Sigmoid colon (tissue), 6 donors: ENCODE measurements at regions not wholly inside any gene's neighbourhood (a gene's known extent, or its start where the extent isn't known, plus 50 kb on each side); places are given as distances from the start of the nearest gene placed in this dataset.

ENCODE experiments used
- DNase-seq: peaks from one replicate; pipeline ENCODE4 v3.0.0-alpha.2; 2019
- H3K27ac ChIP-seq, 4 donors: fragments of 200-600 bp; sonication (generic); one replicate each; pipeline ENCODE4 v1.5.1; 2016 to 2019; ENCODE audit warnings: mild to moderate bottlenecking in 1 of 4
- H3K27me3 ChIP-seq, 3 donors: fragments of 200-600 bp; sonication (generic); one replicate each; pipeline ENCODE4 v1.5.1; 2019; ENCODE audit warnings: mild to moderate bottlenecking in 1 of 3
- H3K36me3 ChIP-seq, 4 donors: fragments of 200-600 bp; sonication (generic); one replicate each; pipeline ENCODE4 v1.5.1; 2016 to 2019
- H3K4me1 ChIP-seq, 4 donors: fragments of 200-600 bp; sonication (generic); one replicate each; pipeline ENCODE4 v1.5.1; 2017 to 2019
- H3K4me3 ChIP-seq, 4 donors: fragments of 200-600 bp; sonication (generic); one replicate each; pipeline ENCODE4 v1.5.1; 2017 to 2019; ENCODE audit warnings: mild to moderate bottlenecking in 2 of 4, moderate library complexity in 1 of 4
- H3K9me3 ChIP-seq, 4 donors: fragments of 200-600 bp in 3 of 4; sonication (generic) in 3 of 4; one replicate each; pipeline versions ENCODE4 v1.5.1 to v1.6.1; 2013 to 2019
- CTCF ChIP-seq, 4 experiments: fragments of 450-650 bp in 3 of 4; fragments of 200-600 bp in 1 of 4; IDR thresholded peaks; one replicate each; pipeline ENCODE4 v1.5.1; 2016 to 2019; ENCODE audit warnings: antibody characterized with exemption in 4 of 4, mild to moderate bottlenecking in 3 of 4, moderate library complexity in 2 of 4
- EP300 ChIP-seq, 4 donors: sonication (generic); formaldehyde crosslinking; IDR thresholded peaks; one replicate each; pipeline ENCODE4 v1.6.1; 2017; ENCODE audit warnings: antibody characterized with exemption in 4 of 4
- POLR2A ChIP-seq, 2 donors: fragments of 450-650 bp; IDR thresholded peaks; one replicate each; pipeline ENCODE4 v1.6.1; 2016; ENCODE audit warnings: antibody characterized with exemption in 2 of 2, mild to moderate bottlenecking in 2 of 2, moderate library complexity in 2 of 2
- POLR2AphosphoS5 ChIP-seq, 4 donors: sonication (generic); formaldehyde crosslinking; IDR thresholded peaks; one replicate each; pipeline ENCODE4 v1.6.1; 2017; ENCODE audit warnings: antibody characterized with exemption in 4 of 4
- WGBS, 2 donors: extraction: QIAGEN DNeasy Blood & Tissue Kit; methylation state at CpG; one replicate each; pipeline ENCODE4 v1.1.7; 2013; 5-methylcytosine and 5-hydroxymethylcytosine counted together
- intact Hi-C: fragments of 100-400 bp; cut with DNase I; formaldehyde crosslinking; loops from one replicate; pipeline ENCODE4 v1.15.1; 2023
- donor health status: healthy with polysubstance abuse.
- donor health status: healthy.

- TF ChIP-seq CTCF (IDR thresholded peaks at IDR 0.05) (no peak), EP300 (IDR thresholded peaks at IDR 0.05) (no peak), POLR2AphosphoS5 (IDR thresholded peaks at IDR 0.05) (no peak), POLR2A (IDR thresholded peaks at IDR 0.05) (no peak)
- H3K9me3 ChIP-seq: no peaks in the 10 kb centered on the region
- no peak overlapping the region for H3K4me3 ChIP-seq
- no peaks in the 10 kb centered on the region for H3K4me1 ChIP-seq
- H3K36me3 ChIP-seq: no peaks in the 10 kb centered on the region
- no peak overlapping the region for H3K27ac ChIP-seq
- intact Hi-C loops: no loop called here
- H3K27me3 ChIP-seq: no peaks in the 10 kb centered on the region
- DNase-seq: no peak
Observed at GRCh38 chr15:79602731-79603130, 170.6 kb downstream of the MINAR1 start.

DNA sequence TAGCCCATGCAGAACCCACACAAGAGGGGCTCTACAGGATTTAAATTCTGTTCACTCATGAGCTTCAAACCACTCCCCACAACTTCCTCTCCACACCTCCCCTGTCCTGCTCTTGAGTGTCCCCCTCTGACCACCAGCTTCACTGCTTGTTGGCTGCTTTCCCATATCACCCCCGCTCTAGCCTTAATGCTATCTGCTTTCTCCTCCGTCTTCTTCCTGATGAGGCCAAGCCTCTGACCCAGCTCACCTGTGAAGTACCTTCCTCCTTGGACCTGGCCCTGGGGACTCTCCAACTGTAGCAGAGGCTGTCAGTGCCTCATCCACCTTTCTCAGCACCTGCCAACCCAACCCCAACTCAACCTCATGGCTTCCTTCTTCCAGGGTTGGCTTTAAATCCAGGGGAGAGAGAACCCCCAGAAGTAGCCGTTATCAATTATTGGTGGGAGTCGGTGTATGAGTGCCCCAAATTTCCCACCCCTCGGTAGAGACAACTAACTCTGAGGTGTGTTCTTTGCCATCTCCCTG is 174.8 kb downstream of the MINAR1 start:
- TF ChIP-seq EP300 (IDR thresholded peaks at IDR 0.05) (no peak), POLR2A (IDR thresholded peaks at IDR 0.05) (no peak), CTCF (IDR thresholded peaks at IDR 0.05) (no peak), POLR2AphosphoS5 (IDR thresholded peaks at IDR 0.05) (no peak)
- H3K4me3 ChIP-seq: no peak overlapping the region
- DNase-seq: no peak
- intact Hi-C loops: no loop called here
- H3K27ac ChIP-seq: no peak overlapping the region
- H3K27me3 ChIP-seq: no peaks in the 10 kb centered on the region
- no peaks in the 10 kb centered on the region for H3K4me1 ChIP-seq
- H3K9me3 ChIP-seq: no peaks in the 10 kb centered on the region
- no peaks in the 10 kb centered on the region for H3K36me3 ChIP-seq
- WGBS, 2 donors: 89 to 96% methylated on average over 5 of the region's 5 CpGs

- no peaks in the 10 kb centered on the region for H3K9me3 ChIP-seq
- intact Hi-C loops: no loop called here
- TF ChIP-seq CTCF (IDR thresholded peaks at IDR 0.05): no peak
- TF ChIP-seq EP300 (IDR thresholded peaks at IDR 0.05): no peak
- TF ChIP-seq POLR2A (IDR thresholded peaks at IDR 0.05): no peak
- no peak for TF ChIP-seq POLR2AphosphoS5 (IDR thresholded peaks at IDR 0.05)
- 81 to 82% methylated on average over 3 of the region's 3 CpGs for WGBS, 2 donors
- DNase-seq: no peak
- no peak overlapping the region for H3K27ac ChIP-seq
- H3K36me3 ChIP-seq: no peaks in the 10 kb centered on the region
- no peaks in the 10 kb centered on the region for H3K4me1 ChIP-seq
- H3K4me3 ChIP-seq: no peak overlapping the region
- no peaks in the 10 kb centered on the region for H3K27me3 ChIP-seq
Observed at GRCh38 chr15:79608066-79608864, 176.1 kb downstream of the MINAR1 start.

DNA sequence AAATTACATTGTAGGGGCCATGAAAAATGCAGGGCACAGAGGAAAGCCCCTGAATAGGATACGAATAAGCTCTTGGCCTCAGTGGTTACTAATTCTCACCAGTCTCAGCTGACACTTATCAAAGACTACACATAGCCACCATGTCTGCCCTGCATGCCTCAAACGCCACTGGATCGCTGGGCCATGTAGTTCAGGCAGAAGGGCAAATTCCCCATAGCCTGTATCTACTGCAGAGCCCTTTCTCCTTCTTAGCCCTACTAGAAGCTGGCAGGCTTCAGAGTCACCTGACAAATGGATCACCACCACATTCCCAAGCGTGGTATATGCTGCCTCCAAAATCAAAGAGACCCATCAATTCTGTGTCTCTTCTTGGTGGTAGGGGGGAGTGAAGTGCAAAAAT is 177.4 kb downstream of the MINAR1 start:
- H3K36me3 ChIP-seq: no peaks in the 10 kb centered on the region
- 85 to 89% methylated on average over 4 of the region's 4 CpGs for WGBS, 2 donors
- DNase-seq: no peak
- no peaks in the 10 kb centered on the region for H3K27me3 ChIP-seq
- H3K27ac ChIP-seq: no peak overlapping the region
- TF ChIP-seq POLR2AphosphoS5 (IDR thresholded peaks at IDR 0.05) (no peak), CTCF (IDR thresholded peaks at IDR 0.05) (no peak), POLR2A (IDR thresholded peaks at IDR 0.05) (no peak), EP300 (IDR thresholded peaks at IDR 0.05) (no peak)
- no peak overlapping the region for H3K4me3 ChIP-seq
- intact Hi-C loops: no loop called here
- no peaks in the 10 kb centered on the region for H3K4me1 ChIP-seq
- no peaks in the 10 kb centered on the region for H3K9me3 ChIP-seq
